Lower leg skin (tissue), 3 donors: ENCODE measurements at regions not wholly inside any gene's neighbourhood (a gene's known extent, or its start where the extent isn't known, plus 50 kb on each side); places are given as distances from the start of the nearest gene placed in this dataset.

ENCODE experiments used
- CTCF ChIP-seq, 3 donors: fragments of 450-650 bp; IDR thresholded peaks; one replicate each; pipeline ENCODE4 v1.5.1; 2016; ENCODE audit warnings: antibody characterized with exemption in 3 of 3, mild to moderate bottlenecking in 3 of 3, moderate library complexity in 2 of 3
- POLR2A ChIP-seq, 2 donors: fragments of 450-650 bp; IDR thresholded peaks; one replicate each; pipeline ENCODE4 v1.6.1; 2016 to 2017; ENCODE audit warnings: antibody characterized with exemption in 2 of 2, mild to moderate bottlenecking in 1 of 2, moderate library complexity in 1 of 2

GRCh38 chr6:139482287-139482686 lies 107.8 kb upstream of the CITED2 start:
- TF ChIP-seq POLR2A (IDR thresholded peaks at IDR 0.05) (no peak), CTCF (IDR thresholded peaks at IDR 0.05) (no peak)
